ENCODE measurements at regions not wholly inside any gene's neighbourhood (a gene's known extent, or its start where the extent isn't known, plus 50 kb on each side); places are given as distances from the start of the nearest gene placed in this dataset.

GRCh38 chr3:171932153-171932611, 89.0 kb downstream of the TMEM212 start:
- ChIA-PET POLR2A (interaction anchor here (0.6 kb wide), 1 partner anchor 10 kb away, joined by 3 read pairs; no protein-coding TSS in a partner anchor), CTCF (ENCODE audit: unreplicated experiment) (no interaction called here)
- Histone ChIP-seq H2AFZ (ENCODE audit: low read length) (no peak overlapping the region), H3K4me2 (ENCODE audit: low read length) (no peak overlapping the region), H3K4me3 (ENCODE audit: low read depth, low read length, poor library complexity, severe bottlenecking) (no peak overlapping the region), H3K36me3 (ENCODE audit: insufficient read depth, low read length) (no peaks in the 10 kb centered on the region), H4K20me1 (ENCODE audit: insufficient read depth, low read length) (no peaks in the 10 kb centered on the region), H3K79me2 (ENCODE audit: insufficient read depth, low read depth, low read length) (no peaks in the 10 kb centered on the region), H3K4me1 (ENCODE audit: insufficient read depth, low read length, poor library complexity, severe bottlenecking) (no peaks in the 10 kb centered on the region), H3K9me2 (ENCODE audit: insufficient read depth, low read length) (no peaks in the 10 kb centered on the region), H3K9me3 (ENCODE audit: low read length) (no peaks in the 10 kb centered on the region), H3K27ac (ENCODE audit: low read depth, low read length, poor library complexity, severe bottlenecking) (no peak overlapping the region)
- intact Hi-C loops (cut with micrococcal nuclease; ENCODE audit: unreplicated experiment): no loop called here
- no TSS peak for BruUV-seq (replicated peaks)
- DNase-seq (ENCODE audit: low spot score): no peak
- no peak for TF ChIP-seq EZH2phosphoT487 (IDR thresholded peaks at IDR 0.05; ENCODE audit: borderline replicate concordance, low read depth, low read length)
- TF ChIP-seq CTCF (conservative IDR thresholded peaks at IDR 0.05; ENCODE audit: low read length): no peak

GRCh38 chr3:171933441-171933840, 90.3 kb downstream of the TMEM212 start:
- Histone ChIP-seq H3K9me3 (ENCODE audit: low read length) (no peaks in the 10 kb centered on the region), H3K79me2 (ENCODE audit: insufficient read depth, low read depth, low read length) (no peaks in the 10 kb centered on the region), H3K36me3 (ENCODE audit: insufficient read depth, low read length) (no peaks in the 10 kb centered on the region), H4K20me1 (ENCODE audit: insufficient read depth, low read length) (no peaks in the 10 kb centered on the region), H3K9me2 (ENCODE audit: insufficient read depth, low read length) (no peaks in the 10 kb centered on the region), H3K27ac (ENCODE audit: low read depth, low read length, poor library complexity, severe bottlenecking) (no peak overlapping the region), H3K4me3 (ENCODE audit: low read depth, low read length, poor library complexity, severe bottlenecking) (no peak overlapping the region), H3K4me2 (ENCODE audit: low read length) (no peak overlapping the region), H3K4me1 (ENCODE audit: insufficient read depth, low read length, poor library complexity, severe bottlenecking) (no peaks in the 10 kb centered on the region), H2AFZ (ENCODE audit: low read length) (no peak overlapping the region)
- TF ChIP-seq CTCF (conservative IDR thresholded peaks at IDR 0.05; ENCODE audit: low read length) (no peak), EZH2phosphoT487 (IDR thresholded peaks at IDR 0.05; ENCODE audit: borderline replicate concordance, low read depth, low read length) (no peak)
- ChIA-PET POLR2A (no interaction called here), CTCF (ENCODE audit: unreplicated experiment) (no interaction called here)
- intact Hi-C loops (cut with micrococcal nuclease; ENCODE audit: unreplicated experiment): no loop called here
- no peak for DNase-seq (ENCODE audit: low spot score)
- BruUV-seq (replicated peaks): no TSS peak

- H3K4me2 ChIP-seq (ENCODE audit: low read length): no peak overlapping the region
- no TSS peak for BruUV-seq (replicated peaks)
- no peak overlapping the region for H3K4me3 ChIP-seq (ENCODE audit: low read depth, low read length, poor library complexity, severe bottlenecking)
- H3K27ac ChIP-seq (ENCODE audit: low read depth, low read length, poor library complexity, severe bottlenecking): no peak overlapping the region
- no peaks in the 10 kb centered on the region for H3K79me2 ChIP-seq (ENCODE audit: insufficient read depth, low read depth, low read length)
- intact Hi-C loops (cut with micrococcal nuclease; ENCODE audit: unreplicated experiment): no loop called here
- H3K36me3 ChIP-seq (ENCODE audit: insufficient read depth, low read length): no peaks in the 10 kb centered on the region
- H3K9me2 ChIP-seq (ENCODE audit: insufficient read depth, low read length): no peaks in the 10 kb centered on the region
- H4K20me1 ChIP-seq (ENCODE audit: insufficient read depth, low read length): no peaks in the 10 kb centered on the region
- no peak for DNase-seq (ENCODE audit: low spot score)
- no peak overlapping the region for H2AFZ ChIP-seq (ENCODE audit: low read length)
- TF ChIP-seq EZH2phosphoT487 (IDR thresholded peaks at IDR 0.05; ENCODE audit: borderline replicate concordance, low read depth, low read length) (no peak), CTCF (conservative IDR thresholded peaks at IDR 0.05; ENCODE audit: low read length) (no peak)
- CTCF ChIA-PET (ENCODE audit: unreplicated experiment): no interaction called here
- no peaks in the 10 kb centered on the region for H3K4me1 ChIP-seq (ENCODE audit: insufficient read depth, low read length, poor library complexity, severe bottlenecking)
- POLR2A ChIA-PET: no interaction called here
- no peaks in the 10 kb centered on the region for H3K9me3 ChIP-seq (ENCODE audit: low read length)
These were observed 92.3 kb downstream of the TMEM212 start for GRCh38 chr3:171935261-171936123.

All from OCI-LY7 (cell line).